ENCODE measurements at regions not wholly inside any gene's neighbourhood (a gene's known extent, or its start where the extent isn't known, plus 50 kb on each side); places are given as distances from the start of the nearest gene placed in this dataset.
"Not testable (repeated sequence)": the region's sequence is repeated elsewhere in the genome, so short reads cannot be mapped to it uniquely, and the experiment has no call there.

DNA sequence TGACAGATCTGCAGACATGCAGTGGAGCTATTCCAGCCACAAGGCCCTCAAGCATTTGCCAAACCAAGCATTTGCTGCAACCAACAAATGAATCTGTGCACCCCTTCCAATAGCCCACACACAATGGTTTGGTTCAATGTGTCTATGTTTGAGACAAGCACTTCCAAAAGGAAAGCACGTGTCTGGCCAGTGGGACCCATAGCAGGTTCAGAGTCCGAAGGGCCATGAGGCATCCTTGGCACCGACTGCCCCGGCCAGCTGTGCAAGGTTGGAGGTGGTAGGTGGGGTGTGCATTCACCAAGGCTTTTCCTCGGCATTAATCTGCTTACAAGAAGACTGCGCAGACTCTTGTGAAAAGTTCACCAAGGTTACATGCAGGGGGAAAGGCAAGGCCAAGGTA lies 190.9 kb downstream of the BCL2L11 start:
- TF ChIP-seq, protein P1, sequence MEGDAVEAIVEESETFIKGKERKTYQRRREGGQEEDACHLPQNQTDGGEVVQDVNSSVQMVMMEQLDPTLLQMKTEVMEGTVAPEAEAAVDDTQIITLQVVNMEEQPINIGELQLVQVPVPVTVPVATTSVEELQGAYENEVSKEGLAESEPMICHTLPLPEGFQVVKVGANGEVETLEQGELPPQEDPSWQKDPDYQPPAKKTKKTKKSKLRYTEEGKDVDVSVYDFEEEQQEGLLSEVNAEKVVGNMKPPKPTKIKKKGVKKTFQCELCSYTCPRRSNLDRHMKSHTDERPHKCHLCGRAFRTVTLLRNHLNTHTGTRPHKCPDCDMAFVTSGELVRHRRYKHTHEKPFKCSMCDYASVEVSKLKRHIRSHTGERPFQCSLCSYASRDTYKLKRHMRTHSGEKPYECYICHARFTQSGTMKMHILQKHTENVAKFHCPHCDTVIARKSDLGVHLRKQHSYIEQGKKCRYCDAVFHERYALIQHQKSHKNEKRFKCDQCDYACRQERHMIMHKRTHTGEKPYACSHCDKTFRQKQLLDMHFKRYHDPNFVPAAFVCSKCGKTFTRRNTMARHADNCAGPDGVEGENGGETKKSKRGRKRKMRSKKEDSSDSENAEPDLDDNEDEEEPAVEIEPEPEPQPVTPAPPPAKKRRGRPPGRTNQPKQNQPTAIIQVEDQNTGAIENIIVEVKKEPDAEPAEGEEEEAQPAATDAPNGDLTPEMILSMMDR (conservative IDR thresholded peaks at IDR 0.05; ENCODE audit: low read depth, low read length) = not testable (repeated sequence)
- not testable (repeated sequence) for TF ChIP-seq EZH2 (IDR thresholded peaks at IDR 0.05; ENCODE audit: low read length, unreplicated experiment); EZH2phosphoT487 (IDR thresholded peaks at IDR 0.05; ENCODE audit: borderline replicate concordance, low read length)

All from PC-3 (cell line).